A549 (cell line): ENCODE measurements at regions not wholly inside any gene's neighbourhood (a gene's known extent, or its start where the extent isn't known, plus 50 kb on each side); places are given as distances from the start of the nearest gene placed in this dataset.

Experiments
- ATAC-seq, 2 experiments: fragments of 200-7000 bp in 1 of 2; fragments of >200 bp in 1 of 2; cut with Nextera tagmentation in 1 of 2; cut with Tn5 transposase in 1 of 2; 3 replicates each; pipeline versions ENCODE4 v1.8.0 to v1.9.1; 2018 to 2020; ENCODE audit warnings: mild to moderate bottlenecking in 1 of 2, moderate library complexity in 1 of 2
- CTCF ChIA-PET: fragments of 300-600 bp; sonication (Branson Sonifier 250); formaldehyde crosslinking; extraction: SDS; loops from one replicate; lab custom pipeline; 2021; ENCODE audit warnings: antibody characterized with exemption, inconsistent platforms; lab: Yijun Ruan, JAX
- POLR2A ChIA-PET: fragments of 350-600 bp; formaldehyde crosslinking; extraction: SDS; loops from one replicate; lab custom pipeline; 2021; ENCODE audit warnings: antibody characterized with exemption, inconsistent platforms; lab: Yijun Ruan, JAX
- DNase-seq, 2 experiments: peaks; one replicate each; pipeline versions ENCODE4 v3.0.0 to v3.0.0-alpha.2; 2011 to 2016; ENCODE audit warnings: low read depth in 1 of 2, low spot score in 1 of 2
- FAIRE-seq: peaks from 2 replicates; lab custom pipeline; 2011; peaks lifted over from hg19 to GRCh38; lab: Jason Lieb, UNC
- H3K27ac ChIP-seq, 2 experiments: fragments of >200 bp; sonication (Bioruptor Twin); formaldehyde crosslinking; 3 replicates each; pipeline ENCODE4 v1.5.1; 2016 to 2017
- H3K4me1 ChIP-seq: fragments of >200 bp; sonication (Bioruptor Twin); formaldehyde crosslinking; 3 replicates; pipeline ENCODE4 v1.6.1; 2016
- H3K4me2 ChIP-seq: fragments of >200 bp; sonication (Bioruptor Twin); formaldehyde crosslinking; 3 replicates; pipeline ENCODE4 v1.6.1; 2016
- H3K4me3 ChIP-seq: fragments of >200 bp; sonication (Bioruptor Twin); formaldehyde crosslinking; 3 replicates; pipeline ENCODE4 v1.5.1; 2016
- H3K9me3 ChIP-seq: fragments of >200 bp; sonication (Bioruptor Twin); formaldehyde crosslinking; 3 replicates; pipeline ENCODE4 v1.6.1; 2016
- CBX8 ChIP-seq: fragments of 200-600 bp; sonication (generic); IDR thresholded peaks from 2 replicates; pipeline ENCODE4 v1.6.1; 2016
- CHD2 ChIP-seq: fragments of 150-350 bp; IDR thresholded peaks from 2 replicates; pipeline ENCODE4 v1.6.1; 2014; ENCODE audit warnings: low read length; ENCODE audit not compliant: partially characterized antibody
- CHD4 ChIP-seq: fragments of 200-600 bp; sonication (generic); IDR thresholded peaks from 2 replicates; pipeline ENCODE4 v1.6.1; 2016; ENCODE audit warnings: antibody characterized with exemption, mild to moderate bottlenecking, borderline replicate concordance
- EHF ChIP-seq: fragments of 250-450 bp; sonication (Bioruptor Pico); IDR thresholded peaks from 2 replicates; pipeline ENCODE4 v1.5.0; 2020; ENCODE audit warnings: mild to moderate bottlenecking
- EHMT2 ChIP-seq: fragments of 200-600 bp; sonication (generic); IDR thresholded peaks from 2 replicates; pipeline ENCODE4 v1.6.1; 2016; ENCODE audit warnings: antibody characterized with exemption, low read depth, mild to moderate bottlenecking, moderate library complexity
- FOSB ChIP-seq: fragments of 250-450 bp; sonication (Bioruptor Pico); IDR thresholded peaks from 2 replicates; pipeline ENCODE4 v1.5.0; 2020; ENCODE audit warnings: mild to moderate bottlenecking, moderate library complexity
- FOSL2 ChIP-seq, 2 experiments: fragments of 450-650 bp in 1 of 2; fragments of >200 bp in 1 of 2; sonication (Bioruptor Twin) in 1 of 2; formaldehyde crosslinking; IDR thresholded peaks; 2 replicates each; pipeline versions ENCODE4 v1.5.0 to v1.6.1; 2016 to 2020; ENCODE audit warnings: mild to moderate bottlenecking in 1 of 2, moderate library complexity in 1 of 2
- FOXS1 ChIP-seq: fragments of 250-450 bp; sonication (Bioruptor Pico); IDR thresholded peaks from 2 replicates; pipeline ENCODE4 v1.5.0; 2020; ENCODE audit warnings: mild to moderate bottlenecking, moderate library complexity
- HDAC2 ChIP-seq: fragments of 200-600 bp; sonication (generic); IDR thresholded peaks from 2 replicates; pipeline ENCODE4 v1.6.1; 2016
- HES2 ChIP-seq: fragments of >200 bp; sonication (Bioruptor Twin); formaldehyde crosslinking; IDR thresholded peaks from 2 replicates; pipeline ENCODE4 v1.6.1; 2016
- HOXA7 ChIP-seq: fragments of 250-450 bp; sonication (Bioruptor Pico); IDR thresholded peaks from 2 replicates; pipeline ENCODE4 v1.5.0; 2020; ENCODE audit warnings: mild to moderate bottlenecking, moderate library complexity
- HOXB13 ChIP-seq: fragments of 250-450 bp; sonication (Bioruptor Pico); IDR thresholded peaks from 2 replicates; pipeline ENCODE4 v1.5.0; 2020; ENCODE audit warnings: low read depth, mild to moderate bottlenecking, moderate library complexity
- KDM1A ChIP-seq: fragments of 200-600 bp; sonication (generic); IDR thresholded peaks from 2 replicates; pipeline ENCODE4 v1.6.1; 2016; ENCODE audit warnings: low read depth, mild to moderate bottlenecking
- MYC ChIP-seq: IDR thresholded peaks from 2 replicates; pipeline ENCODE4 v1.6.1; 2012; ENCODE audit warnings: mild to moderate bottlenecking, inconsistent platforms, low read length, improper control_type of control experiment, borderline replicate concordance
- NFE2L2 ChIP-seq: fragments of 150-350 bp; conservative IDR thresholded peaks from 2 replicates; pipeline ENCODE4 v1.6.1; 2014; ENCODE audit warnings: low read length
- NPAS2 ChIP-seq: fragments of 250-450 bp; sonication (Bioruptor Pico); IDR thresholded peaks from 2 replicates; pipeline ENCODE4 v1.8.0; 2022; ENCODE audit warnings: mild to moderate bottlenecking, moderate library complexity, borderline replicate concordance
- PHF8 ChIP-seq: fragments of 200-600 bp; sonication (generic); IDR thresholded peaks from 2 replicates; pipeline ENCODE4 v1.6.1; 2016; ENCODE audit warnings: low read depth, mild to moderate bottlenecking, antibody characterized with exemption, moderate library complexity, borderline replicate concordance
- POLR2A ChIP-seq: IDR thresholded peaks from 2 replicates; pipeline ENCODE4 v1.6.1; 2012; ENCODE audit warnings: mild to moderate bottlenecking, low read length
- RAD21 ChIP-seq, 2 experiments: fragments of >200 bp in 1 of 2; sonication (Bioruptor Twin) in 1 of 2; formaldehyde crosslinking in 1 of 2; IDR thresholded peaks in 1 of 2; conservative IDR thresholded peaks in 1 of 2; 2 replicates in 1 of 2; 3 replicates in 1 of 2; pipeline ENCODE4 v1.6.1; 2012 to 2018; ENCODE audit warnings: inconsistent platforms in 1 of 2
- RARB ChIP-seq: fragments of 250-450 bp; sonication (Bioruptor Pico); IDR thresholded peaks from 2 replicates; pipeline ENCODE4 v1.8.0; 2021; ENCODE audit warnings: mild to moderate bottlenecking, moderate library complexity
- SREBF2 ChIP-seq: fragments of 450-650 bp; IDR thresholded peaks from 2 replicates; pipeline ENCODE4 v1.6.1; 2014; ENCODE audit warnings: mild to moderate bottlenecking, moderate library complexity
- ZC3H11A ChIP-seq: fragments of 450-650 bp; IDR thresholded peaks from 2 replicates; pipeline ENCODE4 v1.6.1; 2014; ENCODE audit warnings: antibody characterized with exemption, mild to moderate bottlenecking
- ZFP36 ChIP-seq: fragments of 450-650 bp; IDR thresholded peaks from 2 replicates; pipeline ENCODE4 v1.6.1; 2014; ENCODE audit warnings: borderline replicate concordance; ENCODE audit not compliant: partially characterized antibody
- ZNF302 ChIP-seq: fragments of 250-450 bp; sonication (Bioruptor Pico); IDR thresholded peaks from 2 replicates; pipeline ENCODE4 v1.9.0; 2021; ENCODE audit warnings: inconsistent platforms, mild to moderate bottlenecking, moderate library complexity
- WGBS: methylation state at CpG from one replicate; pipeline ENCODE4 v1.1.6; 2017; ENCODE audit errors: missing lambda C conversion rate; 5-methylcytosine and 5-hydroxymethylcytosine counted together
- TF ChIP-seq, protein P1 (sequence below): IDR thresholded peaks from 2 replicates; pipeline ENCODE4 v1.6.1; 2012
- TF ChIP-seq, protein P2 (sequence below): IDR thresholded peaks from 2 replicates; pipeline ENCODE4 v1.6.1; 2012; ENCODE audit warnings: low read depth, borderline replicate concordance
- TF ChIP-seq, protein P3 (sequence below): IDR thresholded peaks from 2 replicates; pipeline ENCODE4 v1.6.1; 2012
- TF ChIP-seq, protein P4 (sequence below): fragments of 450-650 bp; IDR thresholded peaks from 2 replicates; pipeline ENCODE4 v1.6.1; 2014; ENCODE audit warnings: antibody characterized with exemption

GRCh38 chr3:144663456-144664436 is 692.1 kb downstream of the DIPK2A start:
- ChIA-PET POLR2A (no interaction called here), CTCF (no interaction called here)
- Histone ChIP-seq H3K4me3 (no peak overlapping the region), H3K4me1 (no peaks in the 10 kb centered on the region), H3K27ac (no peak overlapping the region), H3K9me3 (peaks cover 6% of the 10 kb centered on the region), H3K4me2 (no peak overlapping the region)
- TF ChIP-seq EHMT2 (no peak), HOXA7 (no peak), CBX8 (no peak), RARB (no peak), FOXS1 (CRISPR knock-in tag) (no peak), POLR2A (no peak), SREBF2 (no peak)
- TF ChIP-seq, protein P1, sequence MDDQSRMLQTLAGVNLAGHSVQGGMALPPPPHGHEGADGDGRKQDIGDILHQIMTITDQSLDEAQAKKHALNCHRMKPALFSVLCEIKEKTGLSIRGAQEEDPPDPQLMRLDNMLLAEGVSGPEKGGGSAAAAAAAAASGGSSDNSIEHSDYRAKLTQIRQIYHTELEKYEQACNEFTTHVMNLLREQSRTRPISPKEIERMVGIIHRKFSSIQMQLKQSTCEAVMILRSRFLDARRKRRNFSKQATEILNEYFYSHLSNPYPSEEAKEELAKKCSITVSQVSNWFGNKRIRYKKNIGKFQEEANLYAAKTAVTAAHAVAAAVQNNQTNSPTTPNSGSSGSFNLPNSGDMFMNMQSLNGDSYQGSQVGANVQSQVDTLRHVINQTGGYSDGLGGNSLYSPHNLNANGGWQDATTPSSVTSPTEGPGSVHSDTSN: no peak
- no peak for ATAC-seq
- no peak for DNase-seq
- 7% methylated on average over 6 of the region's 6 CpGs for whole genome bisulfite sequencing
- FAIRE-seq: no peak

GRCh38 chr3:144665567-144666053 is 694.0 kb downstream of the DIPK2A start:
- ChIA-PET POLR2A (no interaction called here), CTCF (no interaction called here)
- Histone ChIP-seq H3K4me1 (no peaks in the 10 kb centered on the region), H3K4me3 (no peak overlapping the region), H3K27ac (no peak overlapping the region), H3K9me3 (peaks cover 6% of the 10 kb centered on the region), H3K4me2 (no peak overlapping the region)
- WGBS: 4% methylated on average over 1 of the region's 1 CpG
- FAIRE-seq: no peak
- no peak for ATAC-seq
- DNase-seq: no peak
- TF ChIP-seq ZFP36: peak; percentile 82
- no peak for TF ChIP-seq NFE2L2
- TF ChIP-seq, all 56 proteins: peak for 1

DNA sequence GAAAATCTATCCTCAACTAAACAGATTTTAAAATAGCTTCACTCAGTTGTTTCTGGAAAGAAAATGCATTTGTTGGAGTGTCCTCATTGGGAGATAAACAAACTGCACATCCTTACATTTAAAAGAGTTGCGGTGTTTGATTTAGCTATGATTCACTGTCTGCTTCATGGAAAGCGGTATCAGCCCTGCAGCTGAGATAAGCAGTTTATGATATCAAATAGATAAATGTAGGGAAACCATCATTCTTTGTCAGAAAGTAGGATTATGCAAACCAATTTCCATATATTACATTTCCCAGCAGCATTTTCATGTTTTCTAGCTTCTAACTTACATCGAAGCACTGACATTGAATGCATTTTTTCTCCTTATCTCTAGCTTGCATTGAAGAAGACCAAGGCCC is 698.9 kb downstream of the DIPK2A start:
- peaks cover 4% of the 10 kb centered on the region; the same call in 2 of the 3 replicates for H3K9me3 ChIP-seq
- no peak overlapping the region for H3K4me2 ChIP-seq
- DNase-seq (no peak), FAIRE-seq (no peak)
- H3K27ac ChIP-seq: no peak overlapping the region
- TF ChIP-seq, protein P2, sequence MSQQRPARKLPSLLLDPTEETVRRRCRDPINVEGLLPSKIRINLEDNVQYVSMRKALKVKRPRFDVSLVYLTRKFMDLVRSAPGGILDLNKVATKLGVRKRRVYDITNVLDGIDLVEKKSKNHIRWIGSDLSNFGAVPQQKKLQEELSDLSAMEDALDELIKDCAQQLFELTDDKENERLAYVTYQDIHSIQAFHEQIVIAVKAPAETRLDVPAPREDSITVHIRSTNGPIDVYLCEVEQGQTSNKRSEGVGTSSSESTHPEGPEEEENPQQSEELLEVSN: no peak
- TF ChIP-seq CHD2: no peak
- TF ChIP-seq HES2: no peak
- TF ChIP-seq, protein P1: no peak
- no peak for TF ChIP-seq KDM1A
- no peak for TF ChIP-seq EHF (CRISPR knock-in tag)
- no peak for TF ChIP-seq NPAS2 (CRISPR knock-in tag)
- no peak for TF ChIP-seq HDAC2
- TF ChIP-seq PHF8: no peak
- no peak for TF ChIP-seq ZC3H11A
- no peak for TF ChIP-seq HOXB13 (CRISPR knock-in tag)
- TF ChIP-seq CHD4: no peak
- no peak for TF ChIP-seq FOSL2 (IDR thresholded peaks at IDR 0.05)
- no peak for TF ChIP-seq FOSL2 (CRISPR knock-in tag; IDR thresholded peaks at IDR 0.05)
- no peak for TF ChIP-seq ZNF302 (CRISPR knock-in tag)
- TF ChIP-seq MYC: no peak
- TF ChIP-seq, protein P3, sequence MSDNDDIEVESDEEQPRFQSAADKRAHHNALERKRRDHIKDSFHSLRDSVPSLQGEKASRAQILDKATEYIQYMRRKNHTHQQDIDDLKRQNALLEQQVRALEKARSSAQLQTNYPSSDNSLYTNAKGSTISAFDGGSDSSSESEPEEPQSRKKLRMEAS: no peak
- TF ChIP-seq ZFP36: no peak
- TF ChIP-seq RAD21 (conservative IDR thresholded peaks at IDR 0.05 in 1 of 2, IDR thresholded peaks at IDR 0.05 in 1 of 2): no peak
- no peak for TF ChIP-seq FOSB (CRISPR knock-in tag)
- TF ChIP-seq, protein P4, sequence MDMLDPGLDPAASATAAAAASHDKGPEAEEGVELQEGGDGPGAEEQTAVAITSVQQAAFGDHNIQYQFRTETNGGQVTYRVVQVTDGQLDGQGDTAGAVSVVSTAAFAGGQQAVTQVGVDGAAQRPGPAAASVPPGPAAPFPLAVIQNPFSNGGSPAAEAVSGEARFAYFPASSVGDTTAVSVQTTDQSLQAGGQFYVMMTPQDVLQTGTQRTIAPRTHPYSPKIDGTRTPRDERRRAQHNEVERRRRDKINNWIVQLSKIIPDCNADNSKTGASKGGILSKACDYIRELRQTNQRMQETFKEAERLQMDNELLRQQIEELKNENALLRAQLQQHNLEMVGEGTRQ: no peak
- TF ChIP-seq, all 56 proteins: peak for 0
- no peak for ATAC-seq
- WGBS: 27% methylated on average over 3 of the region's 3 CpGs
- Histone ChIP-seq H3K4me1 (no peaks in the 10 kb centered on the region), H3K4me3 (no peak overlapping the region)
- POLR2A ChIA-PET: no interaction called here
- CTCF ChIA-PET: interaction anchor here (1.4 kb wide), 1 partner anchor 248 kb away, joined by 3 read pairs; no protein-coding TSS in a partner anchor
